ENCODE measurements at regions not wholly inside any gene's neighbourhood (a gene's known extent, or its start where the extent isn't known, plus 50 kb on each side); places are given as distances from the start of the nearest gene placed in this dataset.

DNA sequence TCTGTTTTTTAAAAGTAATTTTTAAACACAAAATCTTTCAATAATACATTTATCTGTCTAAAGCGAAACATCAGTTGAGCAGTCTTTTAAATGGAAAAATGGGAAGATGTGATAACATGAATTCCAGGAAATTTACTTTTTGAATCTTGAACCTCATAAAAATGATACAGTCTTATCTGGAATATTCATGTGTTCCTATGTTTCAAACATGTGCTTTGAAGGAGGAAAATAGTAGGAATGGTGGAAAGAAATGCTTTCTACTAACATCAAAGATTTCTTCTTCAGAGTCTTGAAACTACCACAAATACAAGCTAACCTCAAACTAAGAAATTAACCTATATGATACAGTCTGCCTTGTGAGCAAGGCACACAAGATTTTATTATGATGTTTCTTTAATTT is 317.5 kb upstream of the SEMA3A start:
- H3K4me3 ChIP-seq: no peak overlapping the region
- intact Hi-C loops (cut with DNase I, micrococcal nuclease): no loop called here

GRCh38 chr7:84510505-84510904 is 315.9 kb upstream of the SEMA3A start:
- H3K4me1 ChIP-seq (ENCODE audit: low read depth): no peaks in the 10 kb centered on the region
- intact Hi-C loops (cut with DNase I, micrococcal nuclease): no loop called here
- H3K36me3 ChIP-seq (ENCODE audit: low read depth): no peaks in the 10 kb centered on the region
- no peak for TF ChIP-seq CTCF (IDR thresholded peaks at IDR 0.05)
- H3K9me3 ChIP-seq: no peaks in the 10 kb centered on the region
- no peak overlapping the region for H3K4me3 ChIP-seq
- ATAC-seq (no peak), DNase-seq (no peak)

More for the DNA sequence above, 317.5 kb upstream of the SEMA3A start:
- DNase-seq (no peak), ATAC-seq (no peak)
- no peaks in the 10 kb centered on the region for H3K9me3 ChIP-seq
- no peak for TF ChIP-seq CTCF (IDR thresholded peaks at IDR 0.05)
- H3K4me1 ChIP-seq (ENCODE audit: low read depth): no peaks in the 10 kb centered on the region
- no peaks in the 10 kb centered on the region for H3K36me3 ChIP-seq (ENCODE audit: low read depth)

DNA sequence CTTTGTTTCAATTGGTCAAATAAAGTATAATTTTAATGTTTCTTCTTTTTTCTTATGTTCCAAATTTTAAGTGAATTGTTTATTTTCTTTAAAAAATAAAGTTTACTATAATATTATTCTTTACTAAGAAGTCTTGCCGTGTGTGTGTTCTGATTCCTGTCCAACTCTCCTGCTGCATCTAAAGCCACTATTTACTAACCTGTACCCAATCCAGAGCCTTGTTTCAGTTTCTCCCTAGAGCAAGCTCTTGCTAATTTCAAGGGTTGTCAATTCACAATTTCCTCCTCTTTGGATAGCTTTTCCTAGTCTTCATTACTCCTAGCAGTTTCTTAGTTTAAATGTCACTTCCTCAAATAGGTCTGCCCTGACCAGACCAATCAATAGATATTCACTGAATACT is 314.9 kb upstream of the SEMA3A start:
- intact Hi-C loops (cut with DNase I, micrococcal nuclease): no loop called here
- DNase-seq: no peak
- TF ChIP-seq CTCF (IDR thresholded peaks at IDR 0.05): no peak
- Histone ChIP-seq H3K9me3 (no peaks in the 10 kb centered on the region), H3K4me1 (ENCODE audit: low read depth) (no peaks in the 10 kb centered on the region), H3K36me3 (ENCODE audit: low read depth) (no peaks in the 10 kb centered on the region), H3K4me3 (no peak overlapping the region)
- ATAC-seq: no peak

GRCh38 chr7:84508606-84509005 is 314.0 kb upstream of the SEMA3A start:
- H3K36me3 ChIP-seq (ENCODE audit: low read depth): no peaks in the 10 kb centered on the region
- no peak overlapping the region for H3K4me3 ChIP-seq
- intact Hi-C loops (cut with DNase I, micrococcal nuclease): no loop called here
- ATAC-seq (no peak), DNase-seq (no peak)
- no peaks in the 10 kb centered on the region for H3K4me1 ChIP-seq (ENCODE audit: low read depth)
- TF ChIP-seq CTCF (IDR thresholded peaks at IDR 0.05): no peak
- no peaks in the 10 kb centered on the region for H3K9me3 ChIP-seq

- Histone ChIP-seq H3K36me3 (ENCODE audit: low read depth) (no peaks in the 10 kb centered on the region), H3K9me3 (no peaks in the 10 kb centered on the region), H3K4me1 (ENCODE audit: low read depth) (no peaks in the 10 kb centered on the region), H3K4me3 (no peak overlapping the region)
- TF ChIP-seq CTCF (IDR thresholded peaks at IDR 0.05): no peak
- intact Hi-C loops (cut with DNase I, micrococcal nuclease): no loop called here
- DNase-seq: no peak
- ATAC-seq: no peak
These were observed 312.9 kb upstream of the SEMA3A start for GRCh38 chr7:84507529-84507928.

GRCh38 chr7:84506151-84506550 is 311.6 kb upstream of the SEMA3A start:
- Histone ChIP-seq H3K4me1 (ENCODE audit: low read depth) (no peaks in the 10 kb centered on the region), H3K9me3 (no peaks in the 10 kb centered on the region), H3K4me3 (no peak overlapping the region), H3K36me3 (ENCODE audit: low read depth) (no peaks in the 10 kb centered on the region)
- no peak for ATAC-seq
- TF ChIP-seq CTCF (IDR thresholded peaks at IDR 0.05): no peak
- no peak for DNase-seq
- intact Hi-C loops (cut with DNase I, micrococcal nuclease): no loop called here

Data from mucosa of descending colon (tissue), 3 donors.